ENCODE measurements at regions not wholly inside any gene's neighbourhood (a gene's known extent, or its start where the extent isn't known, plus 50 kb on each side); places are given as distances from the start of the nearest gene placed in this dataset.

GRCh38 chr21:21624674-21625073, 626.5 kb downstream of the NCAM2 start:
- peak; percentile 87 for DNase-seq (ENCODE audit: low read depth)

GRCh38 chr21:21631961-21632360, 633.8 kb downstream of the NCAM2 start:
- no peaks in the 10 kb centered on the region for H3K79me2 ChIP-seq (ENCODE audit: insufficient read depth, low read length)
- no peaks in the 10 kb centered on the region for H3K27me3 ChIP-seq (ENCODE audit: insufficient read depth, low read length)
- TF ChIP-seq CTCF (IDR thresholded peaks at IDR 0.05; ENCODE audit: insufficient read depth, low read depth, low read length) (no peak), EZH2 (IDR thresholded peaks at IDR 0.05; ENCODE audit: insufficient read depth, low read length) (no peak)
- H3K4me2 ChIP-seq (ENCODE audit: low read length) = no peak overlapping the region
- H3K27ac Mint-ChIP-seq (ENCODE audit: unreplicated experiment) = no peak overlapping the region
- peaks cover 2% of the 10 kb centered on the region for H3K9me3 ChIP-seq (ENCODE audit: insufficient read depth, low read depth, low read length)
- H3K9ac ChIP-seq (ENCODE audit: low read length) = no peak overlapping the region
- DNase-seq (ENCODE audit: low read depth) (peak; percentile 30), FAIRE-seq (no peak)
- no peaks in the 10 kb centered on the region for H3K27me3 Mint-ChIP-seq (ENCODE audit: low read depth, unreplicated experiment)
- no peaks in the 10 kb centered on the region for H3K9me3 Mint-ChIP-seq (ENCODE audit: unreplicated experiment)
- no peaks in the 10 kb centered on the region for H4K20me1 ChIP-seq (ENCODE audit: insufficient read depth, low read length)
- no peaks in the 10 kb centered on the region for H3K4me1 ChIP-seq (ENCODE audit: insufficient read depth, low read length)
- no peaks in the 10 kb centered on the region for H3K4me1 Mint-ChIP-seq (ENCODE audit: low read depth, unreplicated experiment)
- no peak overlapping the region for H2AFZ ChIP-seq (ENCODE audit: low read depth, low read length)
- H3K4me3 ChIP-seq (ENCODE audit: insufficient read depth, low read depth, low read length) = no peak overlapping the region
- H3K4me3 Mint-ChIP-seq (ENCODE audit: unreplicated experiment) = no peak overlapping the region
- no peak overlapping the region for H3K27ac ChIP-seq (ENCODE audit: low read depth, low read length)
- H3K36me3 Mint-ChIP-seq (ENCODE audit: low read depth, unreplicated experiment) = no peaks in the 10 kb centered on the region
- no peaks in the 10 kb centered on the region for H3K36me3 ChIP-seq (ENCODE audit: insufficient read depth, low read length)

More at GRCh38 chr21:21624674-21625073, 626.5 kb downstream of the NCAM2 start:
- H3K27ac Mint-ChIP-seq (ENCODE audit: unreplicated experiment) = peak overlapping the region; percentile 16
- no peak overlapping the region for H3K4me2 ChIP-seq (ENCODE audit: low read length)
- H3K4me3 ChIP-seq (ENCODE audit: insufficient read depth, low read depth, low read length) = no peak overlapping the region
- H3K27me3 ChIP-seq (ENCODE audit: insufficient read depth, low read length) = no peaks in the 10 kb centered on the region
- no peaks in the 10 kb centered on the region for H3K36me3 Mint-ChIP-seq (ENCODE audit: low read depth, unreplicated experiment)
- H4K20me1 ChIP-seq (ENCODE audit: insufficient read depth, low read length) = no peaks in the 10 kb centered on the region
- H2AFZ ChIP-seq (ENCODE audit: low read depth, low read length) = no peak overlapping the region
- peak; percentile 52 for FAIRE-seq
- no peak for TF ChIP-seq CTCF (IDR thresholded peaks at IDR 0.05; ENCODE audit: insufficient read depth, low read depth, low read length)
- TF ChIP-seq EZH2 (IDR thresholded peaks at IDR 0.05; ENCODE audit: insufficient read depth, low read length) = no peak
- H3K9me3 Mint-ChIP-seq (ENCODE audit: unreplicated experiment) = no peaks in the 10 kb centered on the region
- H3K4me1 Mint-ChIP-seq (ENCODE audit: low read depth, unreplicated experiment) = peaks cover 8% of the 10 kb centered on the region
- H3K27me3 Mint-ChIP-seq (ENCODE audit: low read depth, unreplicated experiment) = no peaks in the 10 kb centered on the region
- no peaks in the 10 kb centered on the region for H3K9me3 ChIP-seq (ENCODE audit: insufficient read depth, low read depth, low read length)
- no peaks in the 10 kb centered on the region for H3K79me2 ChIP-seq (ENCODE audit: insufficient read depth, low read length)
- no peak overlapping the region for H3K27ac ChIP-seq (ENCODE audit: low read depth, low read length)
- H3K4me1 ChIP-seq (ENCODE audit: insufficient read depth, low read length) = no peaks in the 10 kb centered on the region
- H3K9ac ChIP-seq (ENCODE audit: low read length) = no peak overlapping the region
- no peaks in the 10 kb centered on the region for H3K36me3 ChIP-seq (ENCODE audit: insufficient read depth, low read length)
- H3K4me3 Mint-ChIP-seq (ENCODE audit: unreplicated experiment) = no peak overlapping the region

DNA sequence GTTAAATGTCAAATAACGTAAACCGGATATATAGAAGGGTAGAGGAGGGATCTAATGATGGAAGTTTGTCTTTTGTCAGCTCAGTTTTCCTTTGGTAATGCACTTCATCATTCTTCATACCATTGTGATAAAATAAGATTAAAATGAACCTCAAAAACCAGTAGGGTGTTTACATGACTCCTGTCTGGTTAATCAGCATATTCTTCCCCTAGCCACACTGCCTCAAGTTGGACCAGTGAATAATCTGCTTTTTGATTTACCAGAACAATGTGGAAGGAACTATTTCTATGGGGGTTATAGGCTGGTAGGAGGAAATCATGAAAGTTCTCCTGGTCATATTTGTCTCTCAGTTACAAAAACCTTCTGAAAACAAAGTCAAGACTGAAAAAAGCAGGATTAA, 634.7 kb downstream of the NCAM2 start:
- no peak overlapping the region for H3K4me3 Mint-ChIP-seq (ENCODE audit: unreplicated experiment)
- no peaks in the 10 kb centered on the region for H3K27me3 Mint-ChIP-seq (ENCODE audit: low read depth, unreplicated experiment)
- no peak overlapping the region for H3K27ac ChIP-seq (ENCODE audit: low read depth, low read length)
- H3K36me3 Mint-ChIP-seq (ENCODE audit: low read depth, unreplicated experiment) = no peaks in the 10 kb centered on the region
- TF ChIP-seq CTCF (IDR thresholded peaks at IDR 0.05; ENCODE audit: insufficient read depth, low read depth, low read length) (no peak), EZH2 (IDR thresholded peaks at IDR 0.05; ENCODE audit: insufficient read depth, low read length) (no peak)
- no peaks in the 10 kb centered on the region for H4K20me1 ChIP-seq (ENCODE audit: insufficient read depth, low read length)
- H3K9me3 Mint-ChIP-seq (ENCODE audit: unreplicated experiment) = no peaks in the 10 kb centered on the region
- no peaks in the 10 kb centered on the region for H3K4me1 ChIP-seq (ENCODE audit: insufficient read depth, low read length)
- no peaks in the 10 kb centered on the region for H3K79me2 ChIP-seq (ENCODE audit: insufficient read depth, low read length)
- DNase-seq (ENCODE audit: low read depth) (peak; percentile 61), FAIRE-seq (no peak)
- no peaks in the 10 kb centered on the region for H3K27me3 ChIP-seq (ENCODE audit: insufficient read depth, low read length)
- H3K9ac ChIP-seq (ENCODE audit: low read length) = no peak overlapping the region
- H2AFZ ChIP-seq (ENCODE audit: low read depth, low read length) = no peak overlapping the region
- no peaks in the 10 kb centered on the region for H3K4me1 Mint-ChIP-seq (ENCODE audit: low read depth, unreplicated experiment)
- H3K9me3 ChIP-seq (ENCODE audit: insufficient read depth, low read depth, low read length) = peaks cover 2% of the 10 kb centered on the region
- H3K4me3 ChIP-seq (ENCODE audit: insufficient read depth, low read depth, low read length) = no peak overlapping the region
- H3K27ac Mint-ChIP-seq (ENCODE audit: unreplicated experiment) = no peak overlapping the region
- H3K36me3 ChIP-seq (ENCODE audit: insufficient read depth, low read length) = no peaks in the 10 kb centered on the region
- H3K4me2 ChIP-seq (ENCODE audit: low read length) = no peak overlapping the region

All from astrocyte (in vitro differentiated cells and primary cell).